Kidney epithelial cell (primary cell): ENCODE measurements at regions not wholly inside any gene's neighbourhood (a gene's known extent, or its start where the extent isn't known, plus 50 kb on each side); places are given as distances from the start of the nearest gene placed in this dataset.

Source experiments
- DNase-seq: peaks from one replicate; pipeline ENCODE4 v3.0.0-alpha.2; 2010; ENCODE audit warnings: low read depth
- H3K27me3 ChIP-seq: 2 replicates; pipeline ENCODE4 v1.6.0; 2011; ENCODE audit warnings: low read length; ENCODE audit not compliant: control insufficient read depth, insufficient read depth
- H3K36me3 ChIP-seq: 2 replicates; pipeline ENCODE4 v1.5.1; 2011; ENCODE audit warnings: low read length; ENCODE audit not compliant: control insufficient read depth, insufficient read depth
- H3K4me3 ChIP-seq: 2 replicates; pipeline ENCODE4 v1.5.1; 2011; ENCODE audit warnings: low read depth, mild to moderate bottlenecking, control low read depth, low read length
- TF ChIP-seq, protein P1 (sequence below): IDR thresholded peaks from 2 replicates; pipeline ENCODE4 v1.5.1; 2011; ENCODE audit warnings: mild to moderate bottlenecking, moderate library complexity, low read length, control low read depth, inconsistent platforms; ENCODE audit not compliant: insufficient read depth, poor library complexity, severe bottlenecking

DNA sequence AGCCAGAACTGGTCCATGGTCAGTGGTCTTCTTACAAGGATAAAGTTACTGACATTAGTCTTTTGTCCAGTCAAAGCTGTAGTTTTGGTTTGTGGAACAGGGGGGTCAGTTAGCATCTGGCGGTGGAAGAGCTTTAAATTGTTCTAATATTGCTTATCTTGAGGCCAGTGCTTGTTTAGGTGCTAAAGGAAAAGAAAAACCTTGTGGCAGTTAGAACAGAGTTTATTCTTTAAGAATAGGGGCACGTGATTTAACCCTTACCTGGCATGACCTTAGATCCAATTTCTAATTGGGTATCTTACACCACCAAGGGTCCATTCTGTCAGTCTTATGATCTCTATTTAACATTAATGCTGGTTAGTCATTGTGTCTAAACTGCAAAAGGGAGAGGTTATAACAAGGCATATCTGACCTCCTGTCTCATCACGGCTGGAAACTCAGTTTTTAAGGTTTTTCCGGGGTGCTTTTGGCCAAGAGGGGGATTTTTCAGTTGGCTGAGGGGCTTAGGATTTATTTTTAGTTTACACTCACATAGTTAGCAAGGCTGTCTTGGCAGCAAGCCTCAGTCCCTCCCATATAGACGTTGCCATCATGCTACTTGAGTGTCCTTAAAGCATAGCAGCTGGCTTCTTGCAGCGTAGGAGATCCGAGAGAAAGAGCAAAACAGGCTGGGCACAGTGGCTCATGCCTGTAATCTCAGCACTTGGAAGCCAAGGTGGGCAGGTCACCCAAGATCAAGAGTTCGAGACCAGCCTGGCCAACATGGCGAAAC, 60.1 kb upstream of the FAM89A start:
- Histone ChIP-seq H3K27me3 (peaks cover 2% of the 10 kb centered on the region), H3K4me3 (no peak overlapping the region), H3K36me3 (no peaks in the 10 kb centered on the region)
- TF ChIP-seq, protein P1, sequence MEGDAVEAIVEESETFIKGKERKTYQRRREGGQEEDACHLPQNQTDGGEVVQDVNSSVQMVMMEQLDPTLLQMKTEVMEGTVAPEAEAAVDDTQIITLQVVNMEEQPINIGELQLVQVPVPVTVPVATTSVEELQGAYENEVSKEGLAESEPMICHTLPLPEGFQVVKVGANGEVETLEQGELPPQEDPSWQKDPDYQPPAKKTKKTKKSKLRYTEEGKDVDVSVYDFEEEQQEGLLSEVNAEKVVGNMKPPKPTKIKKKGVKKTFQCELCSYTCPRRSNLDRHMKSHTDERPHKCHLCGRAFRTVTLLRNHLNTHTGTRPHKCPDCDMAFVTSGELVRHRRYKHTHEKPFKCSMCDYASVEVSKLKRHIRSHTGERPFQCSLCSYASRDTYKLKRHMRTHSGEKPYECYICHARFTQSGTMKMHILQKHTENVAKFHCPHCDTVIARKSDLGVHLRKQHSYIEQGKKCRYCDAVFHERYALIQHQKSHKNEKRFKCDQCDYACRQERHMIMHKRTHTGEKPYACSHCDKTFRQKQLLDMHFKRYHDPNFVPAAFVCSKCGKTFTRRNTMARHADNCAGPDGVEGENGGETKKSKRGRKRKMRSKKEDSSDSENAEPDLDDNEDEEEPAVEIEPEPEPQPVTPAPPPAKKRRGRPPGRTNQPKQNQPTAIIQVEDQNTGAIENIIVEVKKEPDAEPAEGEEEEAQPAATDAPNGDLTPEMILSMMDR, result no peak
- DNase-seq, result no peak

DNA sequence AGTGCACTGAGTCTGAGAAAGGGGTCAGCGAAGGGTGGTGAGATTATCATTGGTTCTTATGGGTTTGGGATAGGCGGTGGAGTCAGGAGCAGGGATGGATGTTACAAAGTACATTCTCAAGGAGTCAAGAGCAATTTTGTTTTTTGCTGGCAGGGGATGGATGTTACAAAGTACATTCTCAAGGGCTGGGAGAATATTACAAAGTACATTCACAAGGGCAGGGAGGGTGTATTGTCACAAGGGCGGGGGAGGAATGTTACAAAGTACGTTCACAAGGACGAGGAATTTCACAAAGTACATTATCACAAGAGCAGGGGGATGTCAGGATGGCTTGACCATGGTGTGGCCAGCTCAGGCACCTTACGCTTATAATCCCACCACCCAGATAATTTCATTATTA, 59.3 kb upstream of the FAM89A start:
- Histone ChIP-seq H3K27me3 (peaks cover 4% of the 10 kb centered on the region), H3K4me3 (no peak overlapping the region)
- TF ChIP-seq, protein P1, result no peak

DNA sequence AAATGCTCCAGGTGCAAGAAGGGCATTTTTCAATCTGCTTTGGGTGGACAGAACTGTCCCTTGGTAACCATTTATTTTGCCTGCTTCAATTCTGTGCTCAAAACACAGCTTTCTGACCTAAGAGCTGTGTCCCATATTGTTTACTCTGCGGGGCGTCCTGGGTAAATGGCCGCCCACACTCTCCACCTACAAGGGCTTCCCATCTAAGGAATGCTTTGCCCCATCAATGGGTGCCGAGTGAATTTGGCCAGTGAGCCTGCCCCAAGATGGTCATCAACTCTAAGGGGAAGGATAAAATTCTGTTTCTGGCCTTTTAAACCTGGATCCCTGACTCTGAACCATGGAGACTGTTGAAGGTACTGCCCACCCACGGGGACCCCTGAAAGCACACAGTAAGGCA, 55.5 kb upstream of the FAM89A start:
- peaks cover 7% of the 10 kb centered on the region for H3K27me3 ChIP-seq
- no peaks in the 10 kb centered on the region for H3K36me3 ChIP-seq
- TF ChIP-seq, protein P1, result no peak

More for the DNA sequence above, 59.3 kb upstream of the FAM89A start:
- DNase-seq, result no peak
- H3K36me3 ChIP-seq, result no peaks in the 10 kb centered on the region

DNA sequence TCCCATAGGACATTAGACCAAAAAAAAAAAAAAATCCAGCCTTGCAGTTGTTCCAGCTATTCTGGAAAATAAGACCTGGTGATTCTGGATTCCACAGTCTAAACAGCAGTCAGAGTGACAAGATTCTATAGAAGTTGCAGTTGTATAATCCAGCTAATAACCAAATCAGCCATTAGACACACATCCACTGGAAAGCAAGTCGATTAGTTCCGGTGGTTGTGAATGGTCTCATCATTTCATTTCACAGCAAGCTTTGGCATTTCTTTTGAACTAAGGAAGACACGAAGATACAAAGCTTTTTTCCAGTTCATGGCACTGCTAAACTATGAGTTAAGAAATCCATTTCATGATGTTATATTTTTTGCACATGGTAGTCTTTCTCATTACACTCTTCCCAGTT, 54.4 kb upstream of the FAM89A start:
- Histone ChIP-seq H3K36me3 (no peaks in the 10 kb centered on the region), H3K4me3 (no peak overlapping the region), H3K27me3 (peaks cover 7% of the 10 kb centered on the region)
- DNase-seq, result no peak
- TF ChIP-seq, protein P1, result no peak

More for the DNA sequence above, 55.5 kb upstream of the FAM89A start:
- DNase-seq, result no peak
- H3K4me3 ChIP-seq, result no peak overlapping the region

DNA sequence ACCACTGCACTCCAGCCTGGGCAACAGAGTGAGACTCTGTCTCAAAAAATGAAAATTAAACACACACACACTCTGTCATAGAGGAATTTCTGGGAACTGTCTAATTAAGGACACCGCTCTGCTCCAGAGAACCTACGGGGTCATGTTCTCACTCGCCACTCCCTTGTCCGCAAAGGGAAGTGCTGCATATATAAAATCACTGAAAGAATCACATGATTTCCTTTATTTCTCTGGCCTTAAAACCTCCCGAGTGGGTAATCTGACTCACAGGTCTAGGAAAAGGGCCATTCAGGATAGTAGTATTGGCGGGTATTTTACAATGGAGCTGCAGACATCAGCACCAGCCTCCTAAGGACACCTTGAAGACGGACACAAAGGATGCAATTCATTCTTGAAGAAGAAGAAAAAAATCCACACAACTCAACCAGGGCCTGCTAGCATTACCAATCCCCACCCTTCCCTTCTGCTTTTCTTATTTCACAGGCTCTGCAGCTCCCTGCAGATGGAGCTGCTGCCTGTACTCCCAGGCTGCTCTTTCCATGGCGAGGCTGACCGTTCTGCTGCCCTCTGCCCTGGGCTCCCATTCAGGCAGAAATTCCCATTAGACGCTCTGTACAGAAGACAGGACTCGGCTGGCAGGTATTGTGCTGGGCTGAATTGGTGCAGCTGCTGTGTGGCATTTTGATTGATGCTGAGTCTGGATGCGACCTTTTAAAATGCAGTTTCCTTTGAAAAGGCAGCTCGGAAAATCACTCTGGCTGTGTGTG, 53.3 kb upstream of the FAM89A start:
- Histone ChIP-seq H3K36me3 (no peaks in the 10 kb centered on the region), H3K27me3 (peaks cover 7% of the 10 kb centered on the region), H3K4me3 (no peak overlapping the region)
- DNase-seq, result no peak
- TF ChIP-seq, protein P1, result no peak

DNA sequence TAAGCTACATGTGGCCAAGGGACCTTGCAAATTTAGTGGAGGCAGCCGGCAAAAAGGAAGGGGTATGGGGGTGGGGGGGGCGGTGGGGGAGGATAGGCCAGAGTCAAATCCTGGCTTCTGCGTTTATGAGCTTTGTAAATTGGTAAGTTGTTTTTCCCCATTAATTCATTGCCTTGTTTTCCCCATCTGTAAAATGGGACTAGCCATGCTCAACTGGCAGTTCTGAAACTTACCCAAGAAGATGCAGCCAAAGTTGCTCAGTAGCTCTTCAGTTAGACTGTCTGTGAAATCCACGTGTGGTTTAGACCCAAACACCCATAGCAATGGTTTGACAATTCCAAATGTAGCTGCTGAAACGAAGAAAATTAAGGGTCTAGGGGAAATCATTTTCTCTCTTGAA, 52.3 kb upstream of the FAM89A start:
- Histone ChIP-seq H3K4me3 (no peak overlapping the region), H3K36me3 (no peaks in the 10 kb centered on the region), H3K27me3 (peaks cover 7% of the 10 kb centered on the region)
- DNase-seq, result no peak
- TF ChIP-seq, protein P1, result no peak
